HFFc6 (cell line): ENCODE measurements at regions not wholly inside any gene's neighbourhood (a gene's known extent, or its start where the extent isn't known, plus 50 kb on each side); places are given as distances from the start of the nearest gene placed in this dataset.
A peak's percentile ranks its signal among the peaks of the same experiment; 100 is the strongest.

ENCODE experiments used
- DNase-seq: peaks from one replicate; pipeline ENCODE4 v3.0.0-alpha.2; 2018
- H3K27ac Mint-ChIP-seq: 2 replicates; pipeline ENCODE4 v1.8.0; 2020; ENCODE audit warnings: mild to moderate bottlenecking, mixed read lengths
- H3K27me3 Mint-ChIP-seq: 2 replicates; pipeline ENCODE4 v1.8.0; 2021; ENCODE audit warnings: mild to moderate bottlenecking, moderate library complexity, mixed read lengths; ENCODE audit not compliant: insufficient read depth
- H3K36me3 Mint-ChIP-seq: 2 replicates; pipeline ENCODE4 v1.8.0; 2021; ENCODE audit warnings: low read depth, mixed read lengths
- H3K4me1 Mint-ChIP-seq: 2 replicates; pipeline ENCODE4 v1.8.0; 2020; ENCODE audit warnings: low read depth, mixed read lengths
- H3K4me3 Mint-ChIP-seq: 2 replicates; pipeline ENCODE4 v1.8.0; 2020; ENCODE audit warnings: mild to moderate bottlenecking, moderate library complexity, mixed read lengths
- H3K9me3 Mint-ChIP-seq: 2 replicates; pipeline ENCODE4 v1.8.0; 2020; ENCODE audit warnings: mild to moderate bottlenecking, mixed read lengths
- TF ChIP-seq, protein P1 (sequence below): fragments of 200-600 bp; sonication (generic); IDR thresholded peaks from 2 replicates; pipeline ENCODE4 v1.5.0; 2021; ENCODE audit warnings: antibody characterized with exemption, mild to moderate bottlenecking

DNA sequence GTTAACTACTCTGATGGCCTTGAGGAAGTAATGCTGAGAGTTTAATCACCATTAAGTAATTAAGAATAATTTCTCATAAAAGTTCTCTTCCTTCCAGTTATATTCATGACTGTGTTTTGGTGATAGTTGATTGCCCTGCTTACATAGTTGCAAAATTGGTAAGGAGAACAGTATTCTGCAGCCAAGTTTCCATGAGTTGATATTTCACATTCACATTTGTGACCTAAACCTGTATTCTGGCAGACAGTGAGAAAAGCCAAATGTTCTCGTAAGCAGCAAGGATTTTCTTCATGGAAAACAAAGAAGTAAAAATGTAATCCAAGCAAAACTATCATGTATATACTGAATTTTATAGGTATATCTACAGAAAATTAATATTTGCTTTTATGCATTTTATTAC, 187.8 kb upstream of the NUDT6 start:
- peaks cover 15% of the 10 kb centered on the region for H3K4me1 Mint-ChIP-seq
- TF ChIP-seq, protein P1, sequence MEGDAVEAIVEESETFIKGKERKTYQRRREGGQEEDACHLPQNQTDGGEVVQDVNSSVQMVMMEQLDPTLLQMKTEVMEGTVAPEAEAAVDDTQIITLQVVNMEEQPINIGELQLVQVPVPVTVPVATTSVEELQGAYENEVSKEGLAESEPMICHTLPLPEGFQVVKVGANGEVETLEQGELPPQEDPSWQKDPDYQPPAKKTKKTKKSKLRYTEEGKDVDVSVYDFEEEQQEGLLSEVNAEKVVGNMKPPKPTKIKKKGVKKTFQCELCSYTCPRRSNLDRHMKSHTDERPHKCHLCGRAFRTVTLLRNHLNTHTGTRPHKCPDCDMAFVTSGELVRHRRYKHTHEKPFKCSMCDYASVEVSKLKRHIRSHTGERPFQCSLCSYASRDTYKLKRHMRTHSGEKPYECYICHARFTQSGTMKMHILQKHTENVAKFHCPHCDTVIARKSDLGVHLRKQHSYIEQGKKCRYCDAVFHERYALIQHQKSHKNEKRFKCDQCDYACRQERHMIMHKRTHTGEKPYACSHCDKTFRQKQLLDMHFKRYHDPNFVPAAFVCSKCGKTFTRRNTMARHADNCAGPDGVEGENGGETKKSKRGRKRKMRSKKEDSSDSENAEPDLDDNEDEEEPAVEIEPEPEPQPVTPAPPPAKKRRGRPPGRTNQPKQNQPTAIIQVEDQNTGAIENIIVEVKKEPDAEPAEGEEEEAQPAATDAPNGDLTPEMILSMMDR = no peak
- no peak overlapping the region for H3K27ac Mint-ChIP-seq
- peaks cover 9% of the 10 kb centered on the region; the same call in 1 of the 2 replicates for H3K36me3 Mint-ChIP-seq
- no peak overlapping the region for H3K4me3 Mint-ChIP-seq
- no peaks in the 10 kb centered on the region for H3K27me3 Mint-ChIP-seq
- DNase-seq = no peak
- H3K9me3 Mint-ChIP-seq = no peaks in the 10 kb centered on the region

DNA sequence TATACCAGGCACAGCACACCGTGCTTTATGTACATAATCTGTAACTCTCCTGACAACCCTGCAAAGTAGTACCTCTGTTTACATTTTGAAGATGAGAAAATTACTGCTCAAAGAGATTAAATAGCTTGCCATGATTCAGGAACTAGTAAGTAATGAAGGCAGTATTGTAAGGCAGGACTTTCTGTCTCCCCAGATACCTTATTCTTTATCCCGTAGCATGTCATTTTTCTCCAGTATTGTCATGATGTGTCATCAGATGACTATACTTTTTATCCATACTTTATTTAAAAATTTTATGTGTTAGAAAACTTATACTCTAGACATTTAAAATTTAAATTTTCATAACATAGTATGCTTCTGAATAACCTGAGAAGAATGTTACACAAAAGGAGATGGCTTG, 188.3 kb upstream of the NUDT6 start:
- Mint-ChIP-seq H3K4me1 (peaks cover 15% of the 10 kb centered on the region), H3K9me3 (no peaks in the 10 kb centered on the region)

DNA sequence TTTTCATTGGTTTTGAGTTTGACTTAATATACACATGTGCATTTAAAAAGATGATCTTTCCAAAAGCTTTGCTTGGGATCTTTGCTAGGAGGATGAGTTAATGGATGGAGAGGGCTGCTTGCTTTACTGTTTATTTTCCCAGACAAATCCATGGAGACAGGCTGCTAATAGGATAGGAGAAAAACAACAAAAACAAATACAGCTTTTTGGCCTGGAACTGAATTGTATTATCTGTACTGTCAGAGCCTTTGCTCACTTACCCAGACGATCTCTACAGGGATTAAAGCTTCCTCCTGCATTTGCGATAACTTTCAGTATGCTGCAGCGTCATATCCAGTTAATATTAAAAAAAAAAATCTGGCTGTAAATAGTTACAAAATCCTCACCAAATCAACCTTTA, 190.8 kb upstream of the NUDT6 start:
- DNase-seq = no peak
- TF ChIP-seq, protein P1 = no peak
- Mint-ChIP-seq H3K4me3 (no peak overlapping the region), H3K4me1 (peaks cover 26% of the 10 kb centered on the region), H3K27me3 (no peaks in the 10 kb centered on the region), H3K9me3 (no peaks in the 10 kb centered on the region), H3K27ac (no peak overlapping the region), H3K36me3 (peaks cover 9% of the 10 kb centered on the region; the same call in 1 of the 2 replicates)

More for the DNA sequence above, 188.3 kb upstream of the NUDT6 start:
- H3K36me3 Mint-ChIP-seq = peaks cover 9% of the 10 kb centered on the region; the same call in 1 of the 2 replicates
- no peak overlapping the region for H3K27ac Mint-ChIP-seq
- H3K27me3 Mint-ChIP-seq = no peaks in the 10 kb centered on the region
- TF ChIP-seq, protein P1 = no peak
- no peak overlapping the region for H3K4me3 Mint-ChIP-seq
- DNase-seq = no peak

DNA sequence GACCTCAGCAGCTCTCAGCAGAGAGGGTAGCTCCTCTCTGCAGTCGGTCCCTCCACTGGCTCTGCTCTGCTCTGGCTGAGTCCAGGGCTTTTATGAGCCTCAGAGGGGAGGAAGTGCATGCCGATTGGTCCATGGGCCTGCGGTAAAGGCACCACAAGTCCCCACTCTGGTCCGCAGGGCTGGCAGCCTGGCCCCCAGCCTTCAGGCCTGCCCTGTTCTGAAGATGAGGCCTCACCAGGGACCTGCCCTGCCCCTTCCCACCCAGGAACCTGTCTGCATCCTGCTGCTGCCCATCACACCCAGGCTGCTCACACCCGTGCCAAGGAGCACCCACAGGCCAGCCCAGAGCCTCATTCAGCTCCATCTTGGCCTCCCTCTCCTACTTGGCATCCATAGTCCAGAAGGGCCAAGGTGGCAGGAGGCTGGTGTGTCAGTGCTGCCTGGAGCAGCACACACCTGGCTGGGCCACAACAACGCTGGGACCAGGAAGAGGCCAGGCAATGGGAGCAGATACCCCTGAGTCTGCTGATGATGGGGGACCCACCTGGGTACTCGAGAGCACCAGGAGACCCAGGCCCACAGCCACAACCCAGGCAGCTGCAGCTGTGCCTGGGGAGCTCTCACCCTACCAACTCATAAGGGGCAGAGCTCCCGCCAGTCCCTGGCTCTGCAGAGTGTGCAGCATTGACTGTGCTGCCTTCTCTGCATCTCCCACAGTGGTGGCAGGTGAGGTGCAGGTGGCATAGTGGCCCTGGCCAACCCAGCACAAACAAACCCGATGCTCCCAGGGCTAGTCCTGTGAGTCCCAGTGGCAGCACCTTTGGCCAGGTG, 191.9 kb upstream of the NUDT6 start:
- no peak for DNase-seq
- TF ChIP-seq, protein P1 = no peak
- no peak overlapping the region for H3K4me3 Mint-ChIP-seq
- peaks cover 26% of the 10 kb centered on the region for H3K4me1 Mint-ChIP-seq
- no peak overlapping the region for H3K27ac Mint-ChIP-seq
- peaks cover 9% of the 10 kb centered on the region; the same call in 1 of the 2 replicates for H3K36me3 Mint-ChIP-seq
- H3K27me3 Mint-ChIP-seq = no peaks in the 10 kb centered on the region
- no peaks in the 10 kb centered on the region for H3K9me3 Mint-ChIP-seq

DNA sequence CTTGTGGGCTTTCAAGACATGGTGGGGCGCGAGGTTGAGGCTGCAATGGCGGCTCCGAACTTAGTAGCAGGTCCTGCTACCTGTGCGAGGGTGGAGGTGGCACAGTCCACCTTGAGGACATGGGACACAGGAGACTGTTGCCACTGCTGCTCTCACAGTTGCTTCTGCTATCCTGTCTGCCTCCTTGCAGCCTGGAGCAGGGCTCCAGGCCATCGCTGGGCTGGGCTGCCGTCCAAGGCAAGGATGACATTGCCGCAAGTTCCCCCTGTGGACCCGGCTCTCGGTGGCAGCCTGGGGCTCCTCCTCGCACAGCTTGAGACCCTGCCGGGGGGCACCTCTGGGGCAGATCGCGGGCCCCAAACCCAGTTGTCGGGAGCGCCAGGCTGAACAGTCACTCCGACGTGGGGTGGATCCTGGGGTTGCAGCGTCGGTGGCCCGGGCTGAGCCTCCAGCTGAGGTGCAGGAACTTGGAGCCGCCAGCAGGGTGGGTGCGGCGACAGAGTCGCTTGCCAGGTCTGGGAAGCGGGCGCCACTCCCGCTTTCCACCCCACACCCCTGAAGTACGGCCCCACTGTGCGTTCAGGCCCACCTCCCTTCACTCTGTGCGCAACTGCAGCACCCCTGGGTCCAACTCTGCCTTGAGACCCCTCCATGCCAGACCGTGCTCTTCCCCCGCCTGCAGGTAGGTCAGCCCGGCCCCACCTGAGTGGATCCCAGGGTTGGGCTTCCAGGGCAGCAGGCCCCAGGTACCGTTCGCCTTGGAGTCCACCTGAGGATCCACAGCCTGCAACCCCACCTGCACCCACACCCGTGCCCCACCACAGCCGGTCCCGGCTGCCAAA, 192.7 kb upstream of the NUDT6 start:
- TF ChIP-seq, protein P1 = peak; percentile 19; the same call in 1 of the 2 replicates
- peaks cover 14% of the 10 kb centered on the region; the same call in 1 of the 2 replicates for H3K36me3 Mint-ChIP-seq
- H3K27me3 Mint-ChIP-seq = no peaks in the 10 kb centered on the region
- no peak for DNase-seq
- no peaks in the 10 kb centered on the region for H3K9me3 Mint-ChIP-seq
- H3K4me3 Mint-ChIP-seq = no peak overlapping the region
- H3K27ac Mint-ChIP-seq = no peak overlapping the region
- H3K4me1 Mint-ChIP-seq = peaks cover 29% of the 10 kb centered on the region
